Activated CD8-positive, alpha-beta memory T cell treated with anti-CD3 and anti-CD28 coated beads for 1 hour (primary cell): ENCODE measurements at regions not wholly inside any gene's neighbourhood (a gene's known extent, or its start where the extent isn't known, plus 50 kb on each side); places are given as distances from the start of the nearest gene placed in this dataset.

Experiments
- DNase-seq, 2 donors: peaks; one replicate each; pipeline ENCODE4 v3.0.0-alpha.2; 2020; ENCODE audit warnings: low read depth in 1 of 2; ENCODE audit errors: extremely low read depth in 1 of 2

GRCh38 chr5:124252191-124252638, 494.2 kb downstream of the ZNF608 start:
- no peak for DNase-seq

- DNase-seq, result no peak
These were observed 501.2 kb downstream of the ZNF608 start for GRCh38 chr5:124245276-124245675.

GRCh38 chr5:124240732-124241131, 505.7 kb downstream of the ZNF608 start:
- no peak for DNase-seq

- DNase-seq, result no peak
These were observed 506.9 kb downstream of the ZNF608 start for GRCh38 chr5:124239572-124239971.

GRCh38 chr5:124238350-124238749, 508.1 kb downstream of the ZNF608 start:
- DNase-seq, result no peak

GRCh38 chr5:124237206-124237695, 509.2 kb downstream of the ZNF608 start:
- DNase-seq, result no peak

GRCh38 chr5:124236361-124237205, 509.9 kb downstream of the ZNF608 start:
- no peak for DNase-seq

- no peak for DNase-seq
These were observed 510.9 kb downstream of the ZNF608 start for GRCh38 chr5:124235576-124235975.

GRCh38 chr5:124234770-124235562, 511.5 kb downstream of the ZNF608 start:
- no peak for DNase-seq

GRCh38 chr5:124234022-124234769, 512.2 kb downstream of the ZNF608 start:
- no peak for DNase-seq

GRCh38 chr5:124232515-124232914, 513.9 kb downstream of the ZNF608 start:
- DNase-seq, result no peak

- no peak for DNase-seq
These were observed 514.6 kb downstream of the ZNF608 start for GRCh38 chr5:124231802-124232201.

- no peak for DNase-seq
These were observed 515.2 kb downstream of the ZNF608 start for GRCh38 chr5:124231230-124231629.

- no peak for DNase-seq
These were observed 516.0 kb downstream of the ZNF608 start for GRCh38 chr5:124230456-124230855.

- DNase-seq, result no peak
These were observed 517.1 kb downstream of the ZNF608 start for GRCh38 chr5:124229352-124229751.

- DNase-seq, result no peak
These were observed 518.5 kb downstream of the ZNF608 start for GRCh38 chr5:124227914-124228313.

- no peak for DNase-seq
These were observed 526.0 kb downstream of the ZNF608 start for GRCh38 chr5:124220418-124220817.

- no peak for DNase-seq
These were observed 533.5 kb downstream of the ZNF608 start for GRCh38 chr5:124212934-124213333.

- no peak for DNase-seq
These were observed 536.1 kb downstream of the ZNF608 start for GRCh38 chr5:124210111-124210910.

GRCh38 chr5:124207118-124207517, 539.3 kb downstream of the ZNF608 start:
- DNase-seq, result no peak
